Left ventricle myocardium inferior (tissue), 1 donor: ENCODE measurements at regions not wholly inside any gene's neighbourhood (a gene's known extent, or its start where the extent isn't known, plus 50 kb on each side); places are given as distances from the start of the nearest gene placed in this dataset.

ENCODE experiments used
- DNase-seq: peaks from one replicate; pipeline ENCODE4 v3.0.0-alpha.2; 2020
- H3K27ac ChIP-seq: fragments of 200-600 bp; replicated peaks from 2 replicates; pipeline ENCODE4 v1.8.0; 2021
- H3K27me3 ChIP-seq: fragments of 200-600 bp; 2 replicates; pipeline ENCODE4 v1.8.0; 2021; ENCODE audit warnings: low read depth
- H3K36me3 ChIP-seq: fragments of 200-600 bp; 2 replicates; pipeline ENCODE4 v1.8.0; 2021
- H3K4me1 ChIP-seq: fragments of 200-600 bp; 2 replicates; pipeline ENCODE4 v1.8.0; 2021
- H3K4me3 ChIP-seq: fragments of 200-600 bp; 2 replicates; pipeline ENCODE4 v1.8.0; 2021; ENCODE audit warnings: mild to moderate bottlenecking, moderate library complexity
- H3K9me3 ChIP-seq: fragments of 200-600 bp; replicated peaks from 2 replicates; pipeline ENCODE4 v1.8.0; 2021
- CTCF ChIP-seq: fragments of 200-600 bp; IDR thresholded peaks from 2 replicates; pipeline ENCODE4 v1.8.0; 2021; ENCODE audit warnings: antibody characterized with exemption, mild to moderate bottlenecking, borderline replicate concordance
- intact Hi-C: fragments of 100-400 bp; cut with micrococcal nuclease; formaldehyde crosslinking; loops from one replicate; pipeline ENCODE4 v1.11.0; 2022
- donor health status: DM: no; HTN: yes; CAD: no; lungs with severe emphysema.

GRCh38 chr7:41312235-41312634, 390.7 kb downstream of the INHBA start:
- TF ChIP-seq CTCF = no peak
- H3K27me3 ChIP-seq = no peaks in the 10 kb centered on the region

GRCh38 chr7:41311301-41311700, 391.6 kb downstream of the INHBA start:
- no peaks in the 10 kb centered on the region for H3K36me3 ChIP-seq
- H3K27me3 ChIP-seq = no peaks in the 10 kb centered on the region
- intact Hi-C loops = no loop called here
- DNase-seq = no peak
- no peak for TF ChIP-seq CTCF
- no peak overlapping the region for H3K27ac ChIP-seq
- no peak overlapping the region for H3K4me3 ChIP-seq
- no peaks in the 10 kb centered on the region for H3K4me1 ChIP-seq
- H3K9me3 ChIP-seq = no peaks in the 10 kb centered on the region

More at GRCh38 chr7:41312235-41312634, 390.7 kb downstream of the INHBA start:
- H3K27ac ChIP-seq = no peak overlapping the region
- no peaks in the 10 kb centered on the region for H3K4me1 ChIP-seq
- H3K4me3 ChIP-seq = no peak overlapping the region
- no peaks in the 10 kb centered on the region for H3K36me3 ChIP-seq
- intact Hi-C loops = no loop called here
- H3K9me3 ChIP-seq = no peaks in the 10 kb centered on the region
- no peak for DNase-seq

GRCh38 chr7:41306486-41306885, 396.4 kb downstream of the INHBA start:
- DNase-seq = no peak

GRCh38 chr7:41305001-41305400, 397.9 kb downstream of the INHBA start:
- Histone ChIP-seq H3K27me3 (no peaks in the 10 kb centered on the region), H3K36me3 (no peaks in the 10 kb centered on the region), H3K4me3 (no peak overlapping the region), H3K27ac (no peak overlapping the region), H3K4me1 (no peaks in the 10 kb centered on the region), H3K9me3 (no peaks in the 10 kb centered on the region)
- no peak for DNase-seq
- TF ChIP-seq CTCF = no peak
- intact Hi-C loops = no loop called here

More at GRCh38 chr7:41306486-41306885, 396.4 kb downstream of the INHBA start:
- no peaks in the 10 kb centered on the region for H3K4me1 ChIP-seq
- no peaks in the 10 kb centered on the region for H3K27me3 ChIP-seq
- H3K9me3 ChIP-seq = no peaks in the 10 kb centered on the region
- H3K4me3 ChIP-seq = no peak overlapping the region
- H3K36me3 ChIP-seq = no peaks in the 10 kb centered on the region
- no peak for TF ChIP-seq CTCF
- H3K27ac ChIP-seq = no peak overlapping the region
- intact Hi-C loops = no loop called here

- intact Hi-C loops = no loop called here
- no peaks in the 10 kb centered on the region for H3K9me3 ChIP-seq
- no peaks in the 10 kb centered on the region for H3K27me3 ChIP-seq
- H3K36me3 ChIP-seq = no peaks in the 10 kb centered on the region
- DNase-seq = no peak
- no peaks in the 10 kb centered on the region for H3K4me1 ChIP-seq
- no peak for TF ChIP-seq CTCF
- no peak overlapping the region for H3K4me3 ChIP-seq
- H3K27ac ChIP-seq = no peak overlapping the region
Observed at GRCh38 chr7:41303709-41304108, 399.2 kb downstream of the INHBA start.

GRCh38 chr7:41298409-41298808, 404.5 kb downstream of the INHBA start:
- Histone ChIP-seq H3K4me3 (no peak overlapping the region), H3K4me1 (no peaks in the 10 kb centered on the region), H3K36me3 (no peaks in the 10 kb centered on the region), H3K9me3 (no peaks in the 10 kb centered on the region), H3K27me3 (no peaks in the 10 kb centered on the region), H3K27ac (no peak overlapping the region)
- TF ChIP-seq CTCF = no peak
- DNase-seq = no peak
- intact Hi-C loops = no loop called here
